ENCODE measurements at regions not wholly inside any gene's neighbourhood (a gene's known extent, or its start where the extent isn't known, plus 50 kb on each side); places are given as distances from the start of the nearest gene placed in this dataset.
"Not testable (repeated sequence)": the region's sequence is repeated elsewhere in the genome, so short reads cannot be mapped to it uniquely, and the experiment has no call there.

- no peak for DNase-seq (ENCODE audit: low read depth in 2 of 2)
Observed at GRCh38 chr12:124652661-124653060, 85.2 kb upstream of the NCOR2 start.

GRCh38 chr12:124651516-124652273 is 84.3 kb upstream of the NCOR2 start:
- no peak for DNase-seq (ENCODE audit: low read depth in 2 of 2)

GRCh38 chr12:124650912-124651311 is 83.5 kb upstream of the NCOR2 start:
- DNase-seq (ENCODE audit: low read depth in 2 of 2), result no peak

- no peak for DNase-seq (ENCODE audit: low read depth in 2 of 2)
Observed at GRCh38 chr12:124648710-124649384, 81.4 kb upstream of the NCOR2 start.

- DNase-seq (ENCODE audit: low read depth in 2 of 2), result no peak
Observed at GRCh38 chr12:124647316-124647715, 79.9 kb upstream of the NCOR2 start.

- DNase-seq (ENCODE audit: low read depth in 2 of 2), result peak; percentile 19 to 61
Observed at GRCh38 chr12:124646385-124647230, 79.2 kb upstream of the NCOR2 start.

GRCh38 chr12:124645530-124646244 is 78.3 kb upstream of the NCOR2 start:
- DNase-seq (ENCODE audit: low read depth in 2 of 2), result no peak

GRCh38 chr12:124643768-124644167 is 76.4 kb upstream of the NCOR2 start:
- DNase-seq (ENCODE audit: low read depth in 2 of 2), result not testable (repeated sequence)

- DNase-seq (ENCODE audit: low read depth in 2 of 2), result no peak
Observed at GRCh38 chr12:124642105-124642504, 74.7 kb upstream of the NCOR2 start.

- no peak for DNase-seq (ENCODE audit: low read depth in 2 of 2)
Observed at GRCh38 chr12:124641591-124641990, 74.2 kb upstream of the NCOR2 start.

- no peak for DNase-seq (ENCODE audit: low read depth in 2 of 2)
Observed at GRCh38 chr12:124640056-124640455, 72.6 kb upstream of the NCOR2 start.

- DNase-seq (ENCODE audit: low read depth in 2 of 2), result no peak
Observed at GRCh38 chr12:124639122-124639806, 71.9 kb upstream of the NCOR2 start.

- DNase-seq (ENCODE audit: low read depth in 2 of 2), result no peak
Observed at GRCh38 chr12:124637581-124637981, 70.2 kb upstream of the NCOR2 start.

- DNase-seq (ENCODE audit: low read depth in 2 of 2), result no peak
Observed at GRCh38 chr12:124637163-124637562, 69.8 kb upstream of the NCOR2 start.

GRCh38 chr12:124636138-124636978 is 68.9 kb upstream of the NCOR2 start:
- DNase-seq (ENCODE audit: low read depth in 2 of 2), result peak; percentile 44 to 46

- DNase-seq (ENCODE audit: low read depth in 2 of 2), result no peak
Observed at GRCh38 chr12:124635316-124635715, 67.9 kb upstream of the NCOR2 start.

GRCh38 chr12:124633365-124634362 is 66.3 kb upstream of the NCOR2 start:
- no peak for DNase-seq (ENCODE audit: low read depth in 2 of 2)

- no peak for DNase-seq (ENCODE audit: low read depth in 2 of 2)
Observed at GRCh38 chr12:124632519-124632984, 65.1 kb upstream of the NCOR2 start.
